Eye (tissue), 1 donor: ENCODE measurements at regions not wholly inside any gene's neighbourhood (a gene's known extent, or its start where the extent isn't known, plus 50 kb on each side); places are given as distances from the start of the nearest gene placed in this dataset.

Experiments used
- DNase-seq: peaks from one replicate; pipeline ENCODE4 v3.0.0-alpha.2; 2015

GRCh38 chr4:125060376-125060775, 254.4 kb upstream of the FAT4 start:
- DNase-seq = no peak

GRCh38 chr4:125049711-125050110, 265.0 kb upstream of the FAT4 start:
- DNase-seq = no peak

GRCh38 chr4:125045311-125045710, 269.4 kb upstream of the FAT4 start:
- no peak for DNase-seq

GRCh38 chr4:125044886-125045285, 269.9 kb upstream of the FAT4 start:
- no peak for DNase-seq

GRCh38 chr4:125043486-125043885, 271.3 kb upstream of the FAT4 start:
- DNase-seq = no peak

GRCh38 chr4:125042041-125042440, 272.7 kb upstream of the FAT4 start:
- no peak for DNase-seq

GRCh38 chr4:125041372-125041930, 273.3 kb upstream of the FAT4 start:
- no peak for DNase-seq

GRCh38 chr4:125039550-125039949, 275.2 kb upstream of the FAT4 start:
- DNase-seq = no peak

GRCh38 chr4:125022855-125023501, 291.8 kb upstream of the FAT4 start:
- no peak for DNase-seq

GRCh38 chr4:125021189-125021588, 293.6 kb upstream of the FAT4 start:
- no peak for DNase-seq

- no peak for DNase-seq
These were observed 294.4 kb upstream of the FAT4 start for GRCh38 chr4:125020089-125021034.

GRCh38 chr4:125016892-125017299, 297.9 kb upstream of the FAT4 start:
- DNase-seq = peak; percentile 71

- DNase-seq = no peak
These were observed 300.9 kb upstream of the FAT4 start for GRCh38 chr4:125013891-125014290.

GRCh38 chr4:125011646-125012045, 299.1 kb upstream of the ANKRD50 start:
- no peak for DNase-seq

GRCh38 chr4:125010796-125011503, 298.4 kb upstream of the ANKRD50 start:
- no peak for DNase-seq

- DNase-seq = no peak
These were observed 296.1 kb upstream of the ANKRD50 start for GRCh38 chr4:125008676-125009075.

- no peak for DNase-seq
These were observed 292.1 kb upstream of the ANKRD50 start for GRCh38 chr4:125004676-125005075.

GRCh38 chr4:125003840-125004239, 291.3 kb upstream of the ANKRD50 start:
- no peak for DNase-seq

GRCh38 chr4:124997991-124998390, 285.5 kb upstream of the ANKRD50 start:
- DNase-seq = peak; percentile 10

- no peak for DNase-seq
These were observed 284.6 kb upstream of the ANKRD50 start for GRCh38 chr4:124997124-124997523.

- DNase-seq = no peak
These were observed 281.3 kb upstream of the ANKRD50 start for GRCh38 chr4:124993838-124994237.

GRCh38 chr4:124990398-124990797, 277.9 kb upstream of the ANKRD50 start:
- no peak for DNase-seq

- no peak for DNase-seq
These were observed 267.8 kb upstream of the ANKRD50 start for GRCh38 chr4:124980276-124980752.
